ENCODE measurements at regions not wholly inside any gene's neighbourhood (a gene's known extent, or its start where the extent isn't known, plus 50 kb on each side); places are given as distances from the start of the nearest gene placed in this dataset.

DNA sequence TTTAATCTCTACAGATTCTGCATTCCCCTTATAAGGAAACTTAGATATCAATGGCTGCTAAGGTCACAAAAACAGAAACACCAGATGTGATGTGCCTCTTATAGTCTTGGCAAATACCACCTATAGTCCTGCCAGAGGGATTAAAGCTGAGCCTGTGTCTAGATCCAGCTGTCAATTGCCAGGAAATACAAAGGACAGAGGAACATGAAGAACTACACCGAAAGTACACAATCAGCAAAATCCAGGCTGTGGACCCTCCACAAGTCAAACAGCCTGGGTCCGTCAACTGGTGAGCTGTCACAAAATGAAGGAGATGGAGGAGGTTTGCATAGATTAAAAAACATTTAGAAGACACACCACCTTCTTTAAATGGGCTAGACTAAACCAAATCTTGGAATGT is 85.4 kb downstream of the KLF4 start:
- H3K36me3 Mint-ChIP-seq (ENCODE audit: insufficient read depth, unreplicated experiment): no peaks in the 10 kb centered on the region
- H3K4me3 Mint-ChIP-seq (ENCODE audit: unreplicated experiment): no peak overlapping the region
- POLR2A ChIA-PET: no interaction called here
- TF ChIP-seq, protein P1, sequence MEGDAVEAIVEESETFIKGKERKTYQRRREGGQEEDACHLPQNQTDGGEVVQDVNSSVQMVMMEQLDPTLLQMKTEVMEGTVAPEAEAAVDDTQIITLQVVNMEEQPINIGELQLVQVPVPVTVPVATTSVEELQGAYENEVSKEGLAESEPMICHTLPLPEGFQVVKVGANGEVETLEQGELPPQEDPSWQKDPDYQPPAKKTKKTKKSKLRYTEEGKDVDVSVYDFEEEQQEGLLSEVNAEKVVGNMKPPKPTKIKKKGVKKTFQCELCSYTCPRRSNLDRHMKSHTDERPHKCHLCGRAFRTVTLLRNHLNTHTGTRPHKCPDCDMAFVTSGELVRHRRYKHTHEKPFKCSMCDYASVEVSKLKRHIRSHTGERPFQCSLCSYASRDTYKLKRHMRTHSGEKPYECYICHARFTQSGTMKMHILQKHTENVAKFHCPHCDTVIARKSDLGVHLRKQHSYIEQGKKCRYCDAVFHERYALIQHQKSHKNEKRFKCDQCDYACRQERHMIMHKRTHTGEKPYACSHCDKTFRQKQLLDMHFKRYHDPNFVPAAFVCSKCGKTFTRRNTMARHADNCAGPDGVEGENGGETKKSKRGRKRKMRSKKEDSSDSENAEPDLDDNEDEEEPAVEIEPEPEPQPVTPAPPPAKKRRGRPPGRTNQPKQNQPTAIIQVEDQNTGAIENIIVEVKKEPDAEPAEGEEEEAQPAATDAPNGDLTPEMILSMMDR (IDR thresholded peaks at IDR 0.05; ENCODE audit: unreplicated experiment): no peak
- no peaks in the 10 kb centered on the region for H3K4me1 Mint-ChIP-seq (ENCODE audit: insufficient read depth, unreplicated experiment)
- H3K27me3 Mint-ChIP-seq (ENCODE audit: insufficient read depth, unreplicated experiment): peaks cover 11% of the 10 kb centered on the region
- DNase-seq (ENCODE audit: unreplicated experiment): no peak
- H3K9me3 Mint-ChIP-seq (ENCODE audit: unreplicated experiment): no peaks in the 10 kb centered on the region
- CTCF ChIA-PET: no interaction called here
- BruUV-seq (replicated peaks): no TSS peak
- intact Hi-C loops (cut with micrococcal nuclease): no loop called here
- no peak overlapping the region for H3K27ac Mint-ChIP-seq (ENCODE audit: low read depth, unreplicated experiment)

DNA sequence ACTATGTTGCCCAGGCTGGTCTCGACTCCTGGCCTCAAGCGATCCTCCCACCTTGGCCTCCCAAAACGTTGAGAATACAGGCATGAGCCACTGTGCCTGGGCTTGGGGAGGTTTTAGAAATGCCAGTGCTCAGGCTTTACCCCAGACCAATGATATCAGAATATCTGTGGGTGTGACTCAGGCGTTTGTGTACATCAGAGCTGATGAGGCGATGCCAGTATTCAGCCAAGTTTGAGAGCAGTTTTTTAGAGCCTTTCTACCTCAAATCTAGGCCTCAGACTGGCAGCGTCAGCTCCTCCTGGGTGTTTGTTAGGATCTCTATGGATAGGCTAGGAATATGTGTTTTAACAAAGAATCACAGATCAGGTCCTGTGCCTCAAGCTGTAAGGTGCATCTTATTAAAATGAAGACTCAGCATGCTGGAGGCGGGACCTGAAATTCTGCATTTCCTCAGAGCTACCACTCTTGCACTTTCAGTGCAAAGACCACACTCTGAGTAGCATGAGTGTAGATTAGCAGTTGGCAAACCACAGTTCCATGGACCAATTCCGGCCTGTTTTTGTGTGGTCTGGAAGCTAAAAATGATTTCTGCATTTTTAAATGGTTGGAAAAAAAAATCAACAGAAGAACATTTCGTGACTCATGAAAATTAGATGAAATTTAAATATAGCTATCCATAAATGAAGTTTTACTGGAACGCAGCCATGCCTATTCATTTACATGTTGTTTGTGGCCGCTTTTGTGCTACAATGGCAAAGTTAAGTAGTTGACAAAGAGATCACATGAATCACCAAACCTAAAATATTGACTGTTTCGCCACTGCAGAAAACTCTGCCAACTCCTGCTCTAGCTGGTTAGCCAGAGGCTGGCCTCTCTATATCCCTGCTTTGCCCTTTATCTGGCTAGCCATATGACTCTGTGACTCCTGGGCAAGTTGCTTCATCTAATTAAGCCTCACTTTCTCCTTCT is 92.2 kb downstream of the KLF4 start:
- ChIA-PET POLR2A (interaction anchor here (0.6 to 2.9 kb wide), 14 partner anchors 9 to 1360 kb away, joined by 3 to 28 read pairs (median 3); no protein-coding TSS in a partner anchor), CTCF (interaction anchor here (0.6 to 2.1 kb wide), 15 partner anchors 10 to 1417 kb away, joined by 3 to 8 read pairs (median 3); no protein-coding TSS in a partner anchor)
- Mint-ChIP-seq H3K36me3 (ENCODE audit: insufficient read depth, unreplicated experiment) (no peaks in the 10 kb centered on the region), H3K4me1 (ENCODE audit: insufficient read depth, unreplicated experiment) (peaks cover 11% of the 10 kb centered on the region), H3K4me3 (ENCODE audit: unreplicated experiment) (no peak overlapping the region), H3K27me3 (ENCODE audit: insufficient read depth, unreplicated experiment) (no peaks in the 10 kb centered on the region), H3K27ac (ENCODE audit: low read depth, unreplicated experiment) (peak overlapping the region; percentile 59), H3K9me3 (ENCODE audit: unreplicated experiment) (no peaks in the 10 kb centered on the region)
- peak; percentile 86 for DNase-seq (ENCODE audit: unreplicated experiment)
- TF ChIP-seq, protein P1 (IDR thresholded peaks at IDR 0.05; ENCODE audit: unreplicated experiment): no peak
- BruUV-seq (replicated peaks): no TSS peak
- intact Hi-C loops (cut with micrococcal nuclease): no loop called here

DNA sequence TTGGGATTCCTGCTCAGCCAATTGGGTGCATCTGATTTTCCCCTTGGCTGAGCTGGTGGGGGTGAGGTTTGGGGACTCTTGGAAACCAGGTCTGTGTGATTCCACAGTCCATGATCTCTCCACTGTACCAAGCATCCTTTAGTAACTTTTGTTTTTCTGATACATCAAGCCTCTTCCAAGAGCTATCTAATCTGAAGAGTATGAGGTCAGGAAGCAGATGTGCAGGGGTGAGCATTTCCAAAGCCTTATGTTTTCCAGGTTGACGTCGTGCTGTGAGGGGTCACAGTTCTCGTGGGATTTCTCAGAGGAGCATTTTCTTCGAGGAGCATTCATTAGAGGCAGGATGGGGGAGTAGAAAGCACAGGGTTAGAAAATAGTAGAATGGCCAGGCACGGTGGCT is 95.3 kb downstream of the KLF4 start:
- Mint-ChIP-seq H3K4me1 (ENCODE audit: insufficient read depth, unreplicated experiment) (peaks cover 26% of the 10 kb centered on the region), H3K36me3 (ENCODE audit: insufficient read depth, unreplicated experiment) (peaks cover 7% of the 10 kb centered on the region), H3K27me3 (ENCODE audit: insufficient read depth, unreplicated experiment) (no peaks in the 10 kb centered on the region), H3K27ac (ENCODE audit: low read depth, unreplicated experiment) (no peak overlapping the region), H3K4me3 (ENCODE audit: unreplicated experiment) (no peak overlapping the region), H3K9me3 (ENCODE audit: unreplicated experiment) (no peaks in the 10 kb centered on the region)
- BruUV-seq (replicated peaks): no TSS peak
- intact Hi-C loops (cut with micrococcal nuclease): no loop called here
- TF ChIP-seq, protein P1 (IDR thresholded peaks at IDR 0.05; ENCODE audit: unreplicated experiment): no peak
- CTCF ChIA-PET: interaction anchor here (0.5 to 1.6 kb wide), 2 partner anchors 53 to 1750 kb away, joined by 4 to 6 read pairs; no protein-coding TSS in a partner anchor
- DNase-seq (ENCODE audit: unreplicated experiment): no peak
- POLR2A ChIA-PET: no interaction called here

DNA sequence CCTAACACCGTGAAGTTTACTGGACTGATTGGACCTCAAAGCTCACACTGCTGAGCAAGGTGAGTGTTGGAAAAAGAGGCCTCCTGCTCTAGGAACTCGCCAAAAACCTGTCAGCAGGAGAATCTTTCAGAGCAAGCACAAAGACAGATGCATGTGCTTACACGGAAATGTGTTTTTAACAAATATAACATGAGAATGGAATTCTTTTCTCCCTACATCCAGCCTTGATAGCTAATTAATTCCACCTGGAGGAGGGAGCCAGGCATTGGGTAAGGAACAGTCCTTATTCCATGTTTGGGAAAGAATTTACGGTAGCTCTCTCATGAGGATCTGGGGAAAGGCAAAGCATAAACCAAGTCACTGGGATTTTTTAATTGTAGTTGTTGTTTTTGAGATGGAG is 98.8 kb downstream of the KLF4 start:
- H3K4me3 Mint-ChIP-seq (ENCODE audit: unreplicated experiment): no peak overlapping the region
- H3K4me1 Mint-ChIP-seq (ENCODE audit: insufficient read depth, unreplicated experiment): peaks cover 40% of the 10 kb centered on the region
- H3K27ac Mint-ChIP-seq (ENCODE audit: low read depth, unreplicated experiment): no peak overlapping the region
- intact Hi-C loops (cut with micrococcal nuclease): no loop called here
- TF ChIP-seq, protein P1 (IDR thresholded peaks at IDR 0.05; ENCODE audit: unreplicated experiment): no peak
- H3K36me3 Mint-ChIP-seq (ENCODE audit: insufficient read depth, unreplicated experiment): peaks cover 7% of the 10 kb centered on the region
- DNase-seq (ENCODE audit: unreplicated experiment): no peak
- no TSS peak for BruUV-seq (replicated peaks)
- H3K9me3 Mint-ChIP-seq (ENCODE audit: unreplicated experiment): no peaks in the 10 kb centered on the region
- ChIA-PET POLR2A (interaction anchor here (0.5 to 3.1 kb wide), 4 partner anchors 33 to 502 kb away, joined by 3 to 9 read pairs (median 3); no protein-coding TSS in a partner anchor), CTCF (interaction anchor here (0.6 kb wide), 1 partner anchor 46 kb away, joined by 3 read pairs; no protein-coding TSS in a partner anchor)
- H3K27me3 Mint-ChIP-seq (ENCODE audit: insufficient read depth, unreplicated experiment): no peaks in the 10 kb centered on the region

Data from MCF 10A (cell line).